ENCODE measurements at regions not wholly inside any gene's neighbourhood (a gene's known extent, or its start where the extent isn't known, plus 50 kb on each side); places are given as distances from the start of the nearest gene placed in this dataset.
"Not testable (repeated sequence)": the region's sequence is repeated elsewhere in the genome, so short reads cannot be mapped to it uniquely, and the experiment has no call there.

DNA sequence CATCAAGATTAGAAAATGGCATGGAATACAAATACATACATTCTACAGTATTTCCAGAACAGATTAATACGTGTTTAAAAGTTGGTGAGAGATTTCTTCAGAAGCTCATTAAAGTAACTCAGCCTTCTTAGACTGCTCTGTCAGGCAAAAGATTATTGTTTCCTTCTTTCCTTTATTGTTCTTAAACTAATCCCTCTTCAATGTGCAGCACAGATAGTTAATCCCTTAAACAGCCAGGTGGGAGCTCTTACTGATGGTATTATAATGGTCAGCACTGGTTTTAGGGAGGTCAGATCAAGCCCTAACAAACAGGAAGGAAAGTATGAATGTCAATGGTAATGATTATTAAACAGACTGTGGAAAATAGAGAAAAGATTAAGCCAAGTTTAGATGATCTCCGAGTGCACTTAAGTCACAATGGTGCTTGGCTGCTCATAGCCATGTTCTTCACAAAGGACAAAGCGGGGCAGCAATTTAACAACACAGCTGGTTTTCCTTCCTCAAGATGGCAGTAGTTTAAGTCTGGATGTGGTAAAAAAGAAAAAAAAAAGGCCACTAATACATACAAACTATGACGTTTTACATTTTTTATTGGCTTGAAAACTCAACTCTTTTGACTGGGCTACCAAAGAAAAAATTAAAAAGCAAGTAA lies 992.6 kb downstream of the PCDH9 start:
- Mint-ChIP-seq H3K27me3 (ENCODE audit: low read depth) (no peaks in the 10 kb centered on the region), H3K36me3 (ENCODE audit: low read depth) (peaks cover 1% of the 10 kb centered on the region), H3K27ac (ENCODE audit: unreplicated experiment) (no peak overlapping the region), H3K4me3 (ENCODE audit: unreplicated experiment) (no peak overlapping the region), H3K4me1 (ENCODE audit: low read depth) (no peaks in the 10 kb centered on the region), H3K9me3 (ENCODE audit: low read depth) (peaks cover 5% of the 10 kb centered on the region)
- TF ChIP-seq, protein P1, sequence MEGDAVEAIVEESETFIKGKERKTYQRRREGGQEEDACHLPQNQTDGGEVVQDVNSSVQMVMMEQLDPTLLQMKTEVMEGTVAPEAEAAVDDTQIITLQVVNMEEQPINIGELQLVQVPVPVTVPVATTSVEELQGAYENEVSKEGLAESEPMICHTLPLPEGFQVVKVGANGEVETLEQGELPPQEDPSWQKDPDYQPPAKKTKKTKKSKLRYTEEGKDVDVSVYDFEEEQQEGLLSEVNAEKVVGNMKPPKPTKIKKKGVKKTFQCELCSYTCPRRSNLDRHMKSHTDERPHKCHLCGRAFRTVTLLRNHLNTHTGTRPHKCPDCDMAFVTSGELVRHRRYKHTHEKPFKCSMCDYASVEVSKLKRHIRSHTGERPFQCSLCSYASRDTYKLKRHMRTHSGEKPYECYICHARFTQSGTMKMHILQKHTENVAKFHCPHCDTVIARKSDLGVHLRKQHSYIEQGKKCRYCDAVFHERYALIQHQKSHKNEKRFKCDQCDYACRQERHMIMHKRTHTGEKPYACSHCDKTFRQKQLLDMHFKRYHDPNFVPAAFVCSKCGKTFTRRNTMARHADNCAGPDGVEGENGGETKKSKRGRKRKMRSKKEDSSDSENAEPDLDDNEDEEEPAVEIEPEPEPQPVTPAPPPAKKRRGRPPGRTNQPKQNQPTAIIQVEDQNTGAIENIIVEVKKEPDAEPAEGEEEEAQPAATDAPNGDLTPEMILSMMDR (IDR thresholded peaks at IDR 0.05), result no peak
- DNase-seq (ENCODE audit: low spot score), result no peak

DNA sequence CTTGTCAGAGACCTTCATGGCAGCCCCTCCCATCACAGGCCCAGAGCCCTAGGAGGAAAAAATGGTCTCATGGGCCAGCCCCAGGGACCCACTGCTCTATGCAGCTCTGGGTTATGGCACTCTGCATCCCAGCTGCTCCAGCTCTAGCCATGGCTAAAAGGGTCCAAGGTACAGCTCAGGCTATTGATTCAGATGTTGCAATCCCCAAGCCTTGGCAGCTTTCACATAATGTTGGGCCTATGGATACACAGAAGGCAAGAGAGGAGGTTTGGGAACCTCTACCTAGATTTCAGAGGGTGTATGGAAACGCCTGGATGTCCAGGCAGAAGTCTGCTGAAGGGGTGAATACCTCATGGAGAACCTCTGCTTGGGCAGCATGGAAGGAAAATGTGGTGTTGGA lies 996.0 kb downstream of the PCDH9 start:
- Mint-ChIP-seq H3K4me1 (ENCODE audit: low read depth) (no peaks in the 10 kb centered on the region), H3K27me3 (ENCODE audit: low read depth) (peaks cover 1% of the 10 kb centered on the region), H3K9me3 (ENCODE audit: low read depth) (peaks cover 5% of the 10 kb centered on the region), H3K4me3 (ENCODE audit: unreplicated experiment) (no peak overlapping the region), H3K36me3 (ENCODE audit: low read depth) (peaks cover 1% of the 10 kb centered on the region), H3K27ac (ENCODE audit: unreplicated experiment) (no peak overlapping the region)
- no peak for DNase-seq (ENCODE audit: low spot score)
- TF ChIP-seq, protein P1 (IDR thresholded peaks at IDR 0.05), result no peak

DNA sequence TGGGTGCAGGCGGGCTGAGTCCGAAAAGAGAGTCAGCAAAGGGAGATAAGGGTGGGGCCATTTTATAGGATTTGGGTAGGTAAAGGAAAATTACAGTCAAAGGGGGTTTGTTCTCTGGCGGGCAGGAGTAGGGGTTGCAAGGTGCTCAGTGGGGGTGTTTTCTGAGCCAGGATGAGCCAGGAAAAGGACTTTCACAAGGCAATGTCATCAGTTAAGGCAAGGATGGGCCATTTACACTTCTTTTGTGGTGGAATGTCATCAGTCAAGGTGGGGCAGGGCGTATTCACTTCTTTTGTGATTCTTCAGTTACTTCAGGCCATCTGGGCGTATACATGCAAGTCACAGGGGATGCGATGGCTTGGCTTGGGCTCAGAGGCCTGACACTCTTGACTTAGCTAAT lies 998.2 kb downstream of the PCDH9 start:
- DNase-seq (ENCODE audit: low spot score); H3K4me3 Mint-ChIP-seq (ENCODE audit: unreplicated experiment); H3K27me3 Mint-ChIP-seq (ENCODE audit: low read depth); H3K9me3 Mint-ChIP-seq (ENCODE audit: low read depth); H3K36me3 Mint-ChIP-seq (ENCODE audit: low read depth); H3K27ac Mint-ChIP-seq (ENCODE audit: unreplicated experiment); H3K4me1 Mint-ChIP-seq (ENCODE audit: low read depth): not testable (repeated sequence)

DNA sequence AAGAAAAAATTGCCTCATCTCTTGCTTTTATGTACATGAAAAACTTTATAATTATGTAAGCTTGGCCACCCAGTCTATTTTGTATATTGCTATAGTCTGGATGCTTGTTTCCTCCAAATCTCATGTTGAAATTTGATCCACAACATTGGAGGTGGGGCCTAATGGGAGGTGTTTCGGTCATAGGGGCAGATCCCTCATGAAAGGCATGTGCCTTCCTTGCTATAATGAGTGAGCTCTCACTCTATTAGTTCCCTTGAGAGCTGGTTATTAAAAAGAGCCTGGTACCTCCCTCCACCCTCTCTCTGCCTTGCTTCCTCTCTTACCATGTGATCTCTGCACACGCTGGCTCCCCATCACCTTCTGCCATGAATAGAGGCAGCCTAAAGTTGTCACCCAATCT lies 1005.1 kb downstream of the PCDH9 start:
- H3K9me3 Mint-ChIP-seq (ENCODE audit: low read depth), result peaks cover 2% of the 10 kb centered on the region
- peaks cover 3% of the 10 kb centered on the region for H3K4me1 Mint-ChIP-seq (ENCODE audit: low read depth)
- no peak for DNase-seq (ENCODE audit: low spot score)
- H3K27me3 Mint-ChIP-seq (ENCODE audit: low read depth), result no peaks in the 10 kb centered on the region
- no peak overlapping the region for H3K27ac Mint-ChIP-seq (ENCODE audit: unreplicated experiment)
- peaks cover 2% of the 10 kb centered on the region for H3K36me3 Mint-ChIP-seq (ENCODE audit: low read depth)
- H3K4me3 Mint-ChIP-seq (ENCODE audit: unreplicated experiment), result no peak overlapping the region
- TF ChIP-seq, protein P1 (IDR thresholded peaks at IDR 0.05), result no peak

DNA sequence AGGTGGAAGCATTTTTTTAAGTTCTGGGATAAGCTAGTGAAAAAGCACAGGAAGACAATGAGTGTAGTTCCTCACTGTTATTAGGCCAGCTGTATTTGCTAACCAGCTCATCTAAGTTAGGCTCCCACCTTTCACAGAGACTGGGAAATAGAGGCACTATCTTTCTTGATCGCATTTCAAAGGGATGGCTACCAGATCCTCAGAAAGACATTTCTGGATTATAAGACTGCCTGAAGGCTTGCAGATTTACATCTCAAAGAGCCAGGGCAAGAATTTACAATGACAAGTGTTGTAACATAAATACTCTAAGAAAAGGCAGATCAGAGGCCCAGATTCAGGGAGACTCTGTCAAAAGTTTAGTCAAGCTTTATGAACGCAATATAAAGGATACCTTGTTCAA lies 1005.5 kb downstream of the PCDH9 start:
- Mint-ChIP-seq H3K27ac (ENCODE audit: unreplicated experiment) (no peak overlapping the region), H3K36me3 (ENCODE audit: low read depth) (peaks cover 2% of the 10 kb centered on the region), H3K9me3 (ENCODE audit: low read depth) (peaks cover 2% of the 10 kb centered on the region), H3K27me3 (ENCODE audit: low read depth) (no peaks in the 10 kb centered on the region), H3K4me1 (ENCODE audit: low read depth) (peaks cover 3% of the 10 kb centered on the region), H3K4me3 (ENCODE audit: unreplicated experiment) (no peak overlapping the region)
- TF ChIP-seq, protein P1 (IDR thresholded peaks at IDR 0.05), result no peak
- DNase-seq (ENCODE audit: low spot score), result no peak

DNA sequence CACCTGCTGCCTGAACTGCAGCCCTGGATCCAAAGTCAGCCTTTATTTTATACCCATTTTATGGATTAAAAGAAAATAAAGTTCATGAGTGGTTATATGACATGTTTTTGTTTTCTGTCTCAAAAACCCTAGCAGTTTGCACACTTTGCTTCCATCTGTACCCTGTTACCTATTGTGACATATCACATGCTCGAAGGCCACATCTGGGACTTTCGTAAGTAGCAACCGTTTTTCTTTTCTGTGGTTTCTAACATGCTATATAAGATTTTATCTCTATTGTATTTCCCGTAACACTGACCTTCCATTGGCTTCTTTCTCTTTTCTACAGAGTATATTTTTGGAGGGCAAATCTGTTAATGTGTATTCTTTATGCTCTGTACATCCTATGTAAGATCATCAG lies 1007.2 kb downstream of the PCDH9 start:
- Mint-ChIP-seq H3K36me3 (ENCODE audit: low read depth) (peaks cover 2% of the 10 kb centered on the region), H3K27me3 (ENCODE audit: low read depth) (no peaks in the 10 kb centered on the region), H3K9me3 (ENCODE audit: low read depth) (peaks cover 2% of the 10 kb centered on the region), H3K4me1 (ENCODE audit: low read depth) (peaks cover 3% of the 10 kb centered on the region), H3K4me3 (ENCODE audit: unreplicated experiment) (no peak overlapping the region), H3K27ac (ENCODE audit: unreplicated experiment) (no peak overlapping the region)
- TF ChIP-seq, protein P1 (IDR thresholded peaks at IDR 0.05), result no peak
- DNase-seq (ENCODE audit: low spot score), result no peak
